Loucy (cell line): ENCODE measurements at regions not wholly inside any gene's neighbourhood (a gene's known extent, or its start where the extent isn't known, plus 50 kb on each side); places are given as distances from the start of the nearest gene placed in this dataset.

Experiments
- EZH2phosphoT487 ChIP-seq: fragments of 200-600 bp; IDR thresholded peaks from 2 replicates; pipeline ENCODE4 v1.6.1; 2018; ENCODE audit warnings: antibody characterized with exemption, mild to moderate bottlenecking, moderate library complexity, borderline replicate concordance
- TF ChIP-seq, protein P1 (sequence below): fragments of 200-600 bp; sonication (generic); conservative IDR thresholded peaks from 2 replicates; pipeline ENCODE4 v1.5.1; 2014; ENCODE audit warnings: mild to moderate bottlenecking, antibody characterized with exemption, low read length

DNA sequence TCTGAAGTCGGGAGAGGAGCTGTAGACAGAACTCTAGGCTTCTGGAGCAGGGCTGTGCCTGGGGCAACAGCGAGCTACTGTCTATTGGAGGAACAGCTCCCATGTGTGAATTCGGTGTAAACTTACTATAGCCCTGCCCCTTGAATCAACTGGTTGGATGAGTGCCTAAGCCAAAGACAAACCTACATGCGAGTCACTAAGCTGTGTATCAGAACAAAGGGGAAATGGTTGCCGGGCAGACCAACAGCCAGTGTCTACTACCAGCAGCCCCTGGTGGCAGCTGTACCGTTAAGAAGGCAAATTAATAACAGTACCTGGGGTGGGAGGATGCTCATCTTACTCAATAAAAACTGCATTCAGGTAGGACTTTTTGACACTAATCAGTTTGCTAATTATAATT lies 343.6 kb downstream of the ACTR3B start:
- TF ChIP-seq, protein P1, sequence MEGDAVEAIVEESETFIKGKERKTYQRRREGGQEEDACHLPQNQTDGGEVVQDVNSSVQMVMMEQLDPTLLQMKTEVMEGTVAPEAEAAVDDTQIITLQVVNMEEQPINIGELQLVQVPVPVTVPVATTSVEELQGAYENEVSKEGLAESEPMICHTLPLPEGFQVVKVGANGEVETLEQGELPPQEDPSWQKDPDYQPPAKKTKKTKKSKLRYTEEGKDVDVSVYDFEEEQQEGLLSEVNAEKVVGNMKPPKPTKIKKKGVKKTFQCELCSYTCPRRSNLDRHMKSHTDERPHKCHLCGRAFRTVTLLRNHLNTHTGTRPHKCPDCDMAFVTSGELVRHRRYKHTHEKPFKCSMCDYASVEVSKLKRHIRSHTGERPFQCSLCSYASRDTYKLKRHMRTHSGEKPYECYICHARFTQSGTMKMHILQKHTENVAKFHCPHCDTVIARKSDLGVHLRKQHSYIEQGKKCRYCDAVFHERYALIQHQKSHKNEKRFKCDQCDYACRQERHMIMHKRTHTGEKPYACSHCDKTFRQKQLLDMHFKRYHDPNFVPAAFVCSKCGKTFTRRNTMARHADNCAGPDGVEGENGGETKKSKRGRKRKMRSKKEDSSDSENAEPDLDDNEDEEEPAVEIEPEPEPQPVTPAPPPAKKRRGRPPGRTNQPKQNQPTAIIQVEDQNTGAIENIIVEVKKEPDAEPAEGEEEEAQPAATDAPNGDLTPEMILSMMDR, result no peak
- TF ChIP-seq EZH2phosphoT487, result no peak
